ENCODE measurements at regions not wholly inside any gene's neighbourhood (a gene's known extent, or its start where the extent isn't known, plus 50 kb on each side); places are given as distances from the start of the nearest gene placed in this dataset.

DNA sequence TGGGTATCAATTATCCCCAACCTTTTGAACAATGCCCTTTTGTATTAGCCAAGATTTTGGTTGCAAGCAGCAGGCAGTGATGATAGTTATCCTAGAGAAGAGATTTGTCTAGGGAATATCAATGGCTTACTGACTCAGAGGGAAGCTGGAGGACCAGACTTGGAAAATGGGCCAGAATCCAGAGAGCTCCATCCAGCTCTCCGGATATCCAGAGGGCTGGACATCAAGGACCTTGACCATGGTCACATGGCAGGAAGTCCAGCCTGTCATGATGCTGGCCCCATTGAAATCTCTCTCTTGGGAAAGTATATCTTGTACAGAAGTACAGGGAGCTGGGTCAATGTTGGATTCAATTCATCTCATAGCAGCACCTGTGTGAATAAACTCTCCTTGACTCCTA is 148.5 kb upstream of the PDZRN3 start:
- TF ChIP-seq, protein P1, sequence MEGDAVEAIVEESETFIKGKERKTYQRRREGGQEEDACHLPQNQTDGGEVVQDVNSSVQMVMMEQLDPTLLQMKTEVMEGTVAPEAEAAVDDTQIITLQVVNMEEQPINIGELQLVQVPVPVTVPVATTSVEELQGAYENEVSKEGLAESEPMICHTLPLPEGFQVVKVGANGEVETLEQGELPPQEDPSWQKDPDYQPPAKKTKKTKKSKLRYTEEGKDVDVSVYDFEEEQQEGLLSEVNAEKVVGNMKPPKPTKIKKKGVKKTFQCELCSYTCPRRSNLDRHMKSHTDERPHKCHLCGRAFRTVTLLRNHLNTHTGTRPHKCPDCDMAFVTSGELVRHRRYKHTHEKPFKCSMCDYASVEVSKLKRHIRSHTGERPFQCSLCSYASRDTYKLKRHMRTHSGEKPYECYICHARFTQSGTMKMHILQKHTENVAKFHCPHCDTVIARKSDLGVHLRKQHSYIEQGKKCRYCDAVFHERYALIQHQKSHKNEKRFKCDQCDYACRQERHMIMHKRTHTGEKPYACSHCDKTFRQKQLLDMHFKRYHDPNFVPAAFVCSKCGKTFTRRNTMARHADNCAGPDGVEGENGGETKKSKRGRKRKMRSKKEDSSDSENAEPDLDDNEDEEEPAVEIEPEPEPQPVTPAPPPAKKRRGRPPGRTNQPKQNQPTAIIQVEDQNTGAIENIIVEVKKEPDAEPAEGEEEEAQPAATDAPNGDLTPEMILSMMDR (IDR thresholded peaks at IDR 0.05 in 8 of 11, conservative IDR thresholded peaks at IDR 0.05 in 3 of 11) = no peak
- TF ChIP-seq POLR2A (IDR thresholded peaks at IDR 0.05) = no peak
